Renal pelvis (tissue), 1 donor: ENCODE measurements at regions not wholly inside any gene's neighbourhood (a gene's known extent, or its start where the extent isn't known, plus 50 kb on each side); places are given as distances from the start of the nearest gene placed in this dataset.

Experiments
- DNase-seq: peaks from one replicate; pipeline ENCODE4 v3.0.0-alpha.2; 2013

GRCh38 chr20:52820641-52821292 is 151.4 kb upstream of the TSHZ2 start:
- no peak for DNase-seq

- DNase-seq: no peak
These were observed 153.7 kb upstream of the TSHZ2 start for GRCh38 chr20:52818491-52818890.

- DNase-seq: no peak
These were observed 154.2 kb upstream of the TSHZ2 start for GRCh38 chr20:52817981-52818380.

GRCh38 chr20:52817511-52817910 is 154.6 kb upstream of the TSHZ2 start:
- DNase-seq: no peak

GRCh38 chr20:52814371-52814770 is 157.8 kb upstream of the TSHZ2 start:
- DNase-seq: no peak

GRCh38 chr20:52812231-52812847 is 159.8 kb upstream of the TSHZ2 start:
- no peak for DNase-seq

GRCh38 chr20:52809003-52809402 is 163.2 kb upstream of the TSHZ2 start:
- no peak for DNase-seq

- DNase-seq: no peak
These were observed 165.2 kb upstream of the TSHZ2 start for GRCh38 chr20:52806918-52807317.

GRCh38 chr20:52805843-52806242 is 166.3 kb upstream of the TSHZ2 start:
- DNase-seq: peak; percentile 36

GRCh38 chr20:52805296-52805571 is 166.9 kb upstream of the TSHZ2 start:
- no peak for DNase-seq

- peak; percentile 60 for DNase-seq
These were observed 167.5 kb upstream of the TSHZ2 start for GRCh38 chr20:52804497-52805295.

- DNase-seq: peak; percentile 17
These were observed 170.5 kb upstream of the TSHZ2 start for GRCh38 chr20:52801628-52802006.

- DNase-seq: peak; percentile 4
These were observed 171.2 kb upstream of the TSHZ2 start for GRCh38 chr20:52800734-52801627.

- DNase-seq: no peak
These were observed 173.0 kb upstream of the TSHZ2 start for GRCh38 chr20:52799130-52799529.

- DNase-seq: no peak
These were observed 174.0 kb upstream of the TSHZ2 start for GRCh38 chr20:52798124-52798523.

- no peak for DNase-seq
These were observed 177.3 kb upstream of the TSHZ2 start for GRCh38 chr20:52794853-52795252.

- no peak for DNase-seq
These were observed 178.7 kb upstream of the TSHZ2 start for GRCh38 chr20:52793339-52793963.

GRCh38 chr20:52791091-52791490 is 181.1 kb upstream of the TSHZ2 start:
- DNase-seq: no peak

GRCh38 chr20:52789716-52790115 is 182.4 kb upstream of the TSHZ2 start:
- DNase-seq: no peak

GRCh38 chr20:52787962-52788361 is 184.2 kb upstream of the TSHZ2 start:
- no peak for DNase-seq

- DNase-seq: no peak
These were observed 184.9 kb upstream of the TSHZ2 start for GRCh38 chr20:52787216-52787615.

GRCh38 chr20:52785679-52786078 is 186.5 kb upstream of the TSHZ2 start:
- no peak for DNase-seq
